ENCODE measurements at regions not wholly inside any gene's neighbourhood (a gene's known extent, or its start where the extent isn't known, plus 50 kb on each side); places are given as distances from the start of the nearest gene placed in this dataset.
"Not testable (repeated sequence)": the region's sequence is repeated elsewhere in the genome, so short reads cannot be mapped to it uniquely, and the experiment has no call there.

GRCh38 chr2:72031346-72032110 is 116.1 kb downstream of the CYP26B1 start:
- no peak for DNase-seq

- no peak for DNase-seq
These were observed 118.7 kb downstream of the CYP26B1 start for GRCh38 chr2:72028996-72029395.

DNA sequence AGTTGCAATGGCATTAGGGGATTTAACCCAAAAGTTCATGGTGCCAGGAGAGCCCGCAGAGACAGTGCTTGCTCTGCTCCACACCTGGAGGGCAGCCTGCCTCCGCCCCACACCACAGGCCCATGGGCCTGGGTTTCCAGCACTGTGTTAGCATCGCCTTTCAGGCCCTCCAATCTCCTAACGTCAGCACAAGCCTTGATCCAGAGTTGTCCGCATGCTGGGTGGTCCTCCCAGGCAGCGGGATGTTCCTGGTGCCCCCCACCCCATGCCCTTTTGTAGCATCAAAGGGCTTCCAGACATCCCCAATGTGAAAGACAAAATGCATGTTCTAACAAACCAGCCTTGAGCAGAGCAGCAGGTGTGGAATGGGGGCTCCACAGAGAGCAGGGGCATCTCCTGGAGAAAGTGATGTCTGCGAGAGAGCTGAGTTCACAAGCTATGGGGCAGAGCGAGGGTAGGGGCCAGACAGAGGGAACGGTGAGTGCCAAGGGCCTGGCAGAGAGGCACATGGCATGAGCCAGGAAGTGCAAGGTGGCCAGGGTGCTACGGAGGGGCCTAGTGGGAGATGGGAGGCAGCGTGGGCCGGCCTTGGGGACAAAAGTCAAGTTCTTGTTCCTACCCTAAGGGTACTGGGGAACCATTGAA is 119.2 kb downstream of the CYP26B1 start:
- DNase-seq = no peak

DNA sequence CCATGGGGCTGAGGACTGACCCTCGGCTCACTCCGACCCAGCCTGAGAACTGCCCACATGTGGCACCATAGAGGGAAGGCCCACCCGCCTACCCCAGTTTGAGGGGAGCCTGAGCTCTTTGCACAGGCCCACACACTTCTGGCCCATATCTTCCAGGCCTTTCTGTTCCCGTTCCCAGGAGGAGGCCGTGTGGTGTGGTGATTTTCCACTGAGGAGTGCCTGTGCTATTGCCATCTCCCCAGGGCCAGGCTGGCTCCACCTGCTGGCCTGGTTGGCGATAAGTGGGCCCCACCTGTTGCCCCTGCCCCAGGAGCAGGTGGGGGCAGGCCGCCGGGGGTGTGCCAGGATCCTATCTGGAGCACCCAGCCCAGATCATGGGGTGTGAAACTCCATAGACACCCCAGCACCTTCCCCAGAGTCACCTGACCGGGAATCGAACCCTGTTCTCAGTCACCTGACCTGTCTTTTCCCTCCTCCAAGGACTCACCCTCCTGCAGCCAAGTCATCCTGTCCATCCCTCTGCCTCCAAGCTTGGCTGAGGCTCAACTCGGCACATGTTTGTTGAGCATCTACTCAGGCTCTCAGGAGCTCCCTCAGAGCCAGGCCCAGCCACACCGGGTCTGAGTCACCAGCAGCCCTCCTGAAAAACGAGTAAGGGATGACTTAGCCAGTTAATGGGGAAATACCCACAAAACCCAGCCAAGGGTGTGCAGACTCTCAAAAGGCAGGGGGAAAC is 120.1 kb downstream of the CYP26B1 start:
- no peak for DNase-seq

GRCh38 chr2:72026819-72027425 is 120.7 kb downstream of the CYP26B1 start:
- DNase-seq = no peak

DNA sequence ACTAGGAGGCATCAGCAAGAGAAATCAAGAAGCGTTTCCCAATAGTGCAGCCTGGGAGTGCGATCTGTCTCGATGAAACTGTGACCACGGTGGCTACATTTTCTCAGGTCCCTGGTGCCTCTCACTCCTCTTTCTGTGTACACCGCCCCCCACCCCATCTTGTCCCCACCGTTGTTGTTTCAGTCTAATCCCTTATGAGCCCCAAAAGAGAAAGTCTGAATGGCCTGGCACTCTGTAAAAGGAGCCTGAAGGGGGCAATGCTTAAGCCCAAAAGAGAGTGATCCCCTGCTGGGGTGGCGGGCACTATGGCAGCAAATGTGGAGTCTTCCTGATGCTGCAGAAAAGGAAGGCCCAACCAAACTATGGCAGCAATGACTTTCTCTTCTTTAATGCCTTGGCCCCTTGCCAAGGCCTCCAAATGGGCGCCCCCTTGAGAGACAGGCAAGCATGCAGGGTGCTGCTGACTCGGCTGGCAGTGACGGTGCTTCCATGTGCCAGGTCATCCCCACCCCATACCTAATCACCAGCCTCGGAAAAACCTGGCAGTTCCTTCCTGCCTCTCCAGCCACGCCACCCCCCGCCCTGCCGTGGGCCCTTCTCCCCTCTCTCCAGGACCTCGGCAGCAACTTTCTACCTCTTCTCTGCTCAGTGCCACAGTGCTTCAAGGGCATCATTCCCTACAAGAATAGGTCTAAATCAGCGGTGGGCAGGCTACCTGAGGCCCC is 123.0 kb downstream of the CYP26B1 start:
- DNase-seq = no peak

DNA sequence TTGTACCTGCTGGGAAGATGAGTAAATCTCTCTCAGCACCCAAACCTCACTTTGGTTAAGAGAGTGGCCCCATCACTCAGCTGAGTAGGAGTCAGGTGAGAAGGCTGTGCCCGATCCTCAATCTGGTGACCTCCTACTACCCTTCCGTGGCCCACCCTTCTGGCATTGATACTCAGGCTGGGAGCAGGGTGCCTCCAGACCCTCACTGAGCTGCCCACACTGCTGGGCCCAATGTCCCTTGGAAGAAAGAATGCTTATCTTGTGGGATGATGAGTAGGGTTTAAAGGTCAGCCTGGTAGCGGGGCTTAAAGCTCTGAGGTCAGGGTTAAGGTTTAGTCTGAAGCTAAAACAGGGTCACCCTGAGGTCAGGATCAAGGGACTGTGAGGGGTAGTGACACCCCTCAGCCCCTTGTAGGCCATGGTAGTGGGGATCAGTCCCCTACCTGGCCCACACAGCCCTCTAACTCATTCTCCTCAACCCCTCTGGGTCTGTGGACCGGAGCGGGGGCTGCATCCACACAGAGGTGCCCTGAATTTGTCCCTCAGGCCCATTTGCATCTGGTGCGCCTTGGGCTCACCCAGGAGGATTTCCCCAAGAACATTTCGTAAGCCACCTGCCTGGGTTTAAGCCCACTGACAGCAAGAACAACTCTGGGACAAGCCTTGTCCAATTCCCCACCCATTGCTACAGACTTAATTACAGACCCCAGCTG is 123.8 kb downstream of the CYP26B1 start:
- no peak for DNase-seq

DNA sequence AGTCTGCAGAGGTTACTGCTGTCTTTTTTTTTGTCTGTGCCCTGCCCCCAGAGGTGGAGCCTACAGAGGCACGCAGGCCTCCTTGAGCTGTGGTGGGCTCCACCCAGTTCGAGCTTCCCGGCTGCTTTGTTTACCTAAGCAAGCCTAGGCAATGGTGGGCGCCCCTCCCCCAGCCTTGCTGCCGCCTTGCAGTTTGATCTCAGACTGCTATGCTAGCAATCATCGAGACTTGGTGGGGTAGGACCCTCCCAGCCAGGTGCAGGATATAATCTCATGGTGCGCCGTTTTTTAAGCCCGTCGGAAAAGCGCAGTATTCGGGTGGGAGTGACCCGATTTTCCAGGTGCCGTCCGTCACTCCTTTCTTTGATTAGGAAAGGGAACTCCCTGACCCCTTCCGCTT is 126.3 kb downstream of the CYP26B1 start:
- DNase-seq = not testable (repeated sequence)

- DNase-seq = no peak
These were observed 132.4 kb downstream of the CYP26B1 start for GRCh38 chr2:72015266-72015665.

DNA sequence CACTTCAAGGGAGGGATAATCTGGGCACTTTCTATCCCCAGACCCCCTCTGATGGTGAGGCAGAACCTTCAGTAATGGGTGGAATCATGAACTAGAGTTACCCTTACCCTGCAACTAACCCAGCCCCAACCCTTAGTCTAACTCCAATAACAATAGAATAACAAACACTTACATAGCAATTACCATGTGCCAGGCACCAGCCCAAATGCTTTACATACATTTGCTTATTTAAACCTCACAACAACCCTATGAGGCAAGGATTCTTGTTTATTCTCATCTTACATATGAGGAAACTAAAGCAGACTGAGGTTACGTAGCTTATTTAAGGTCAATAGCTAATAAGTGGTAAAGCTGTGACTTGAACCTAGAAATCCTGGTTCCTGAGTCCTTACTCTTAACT is 132.8 kb downstream of the CYP26B1 start:
- no peak for DNase-seq

DNA sequence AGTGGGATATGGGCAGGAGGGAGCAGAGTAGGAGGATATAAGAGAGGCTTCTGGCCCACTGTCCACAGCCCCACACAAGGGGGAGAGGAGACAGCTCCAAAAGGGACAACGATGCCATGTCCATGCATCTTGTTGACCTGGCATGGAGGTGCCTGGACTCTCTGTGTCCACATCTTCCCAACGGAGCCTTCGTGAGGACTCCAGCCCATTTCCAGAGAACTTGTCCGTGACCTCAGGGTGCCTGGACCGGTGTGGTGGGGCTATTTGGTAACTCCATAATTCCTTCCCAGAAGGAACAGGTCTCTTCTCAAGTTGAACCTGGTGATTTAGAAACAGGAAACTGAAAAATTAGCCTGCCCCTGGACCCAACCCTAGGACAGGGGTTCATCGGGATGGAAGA is 133.9 kb downstream of the CYP26B1 start:
- no peak for DNase-seq

DNA sequence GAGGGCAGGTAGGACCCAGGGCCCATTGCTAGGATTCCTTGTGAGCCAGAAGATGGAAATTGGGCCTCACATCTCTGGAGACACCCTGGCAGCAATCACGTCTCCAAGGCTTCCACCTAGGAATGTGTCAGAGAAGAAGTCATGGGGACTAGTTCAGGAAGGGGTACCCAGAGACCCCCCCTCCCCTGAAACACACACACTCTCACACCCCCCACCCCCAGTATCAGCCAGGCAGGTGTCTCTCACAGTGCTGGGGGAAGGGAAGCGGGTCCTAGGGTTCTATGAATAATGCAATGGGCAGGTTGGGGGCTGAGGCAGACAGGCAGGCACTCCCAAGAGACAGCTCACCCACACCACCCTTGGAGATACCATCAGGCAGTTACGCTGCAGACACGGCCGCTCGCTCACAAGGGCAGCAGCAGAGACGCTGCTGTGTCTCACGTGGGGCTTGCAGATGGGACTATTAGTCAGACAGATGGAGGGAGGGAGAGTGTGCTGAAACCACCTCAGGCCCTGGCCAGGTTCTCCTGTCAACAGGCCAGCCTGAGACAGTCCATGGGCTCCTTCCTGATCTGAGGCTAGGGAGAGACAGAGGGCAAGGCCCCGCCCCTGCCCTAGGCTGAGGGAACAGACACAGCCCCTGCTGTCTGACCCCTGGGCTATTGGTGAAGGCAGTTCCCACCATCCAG is 134.6 kb downstream of the CYP26B1 start:
- no peak for DNase-seq

GRCh38 chr2:72011791-72012190 is 135.9 kb downstream of the CYP26B1 start:
- DNase-seq = no peak

DNA sequence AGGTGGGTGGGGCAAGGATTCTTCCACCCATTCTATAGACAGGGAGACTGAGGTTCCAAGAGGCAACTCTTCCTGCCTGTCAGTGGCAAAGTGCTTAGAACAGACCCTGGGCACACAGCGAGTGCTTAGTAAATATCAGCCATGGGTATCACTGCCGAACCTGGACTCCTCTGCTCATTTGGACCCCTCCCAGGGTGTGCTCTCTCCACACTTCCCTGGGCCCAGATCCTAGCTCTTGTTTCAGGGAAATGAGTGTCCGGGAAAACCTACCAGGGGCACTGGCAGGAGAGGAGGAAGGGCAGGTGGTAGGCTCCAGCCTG is 136.3 kb downstream of the CYP26B1 start:
- no peak for DNase-seq

DNA sequence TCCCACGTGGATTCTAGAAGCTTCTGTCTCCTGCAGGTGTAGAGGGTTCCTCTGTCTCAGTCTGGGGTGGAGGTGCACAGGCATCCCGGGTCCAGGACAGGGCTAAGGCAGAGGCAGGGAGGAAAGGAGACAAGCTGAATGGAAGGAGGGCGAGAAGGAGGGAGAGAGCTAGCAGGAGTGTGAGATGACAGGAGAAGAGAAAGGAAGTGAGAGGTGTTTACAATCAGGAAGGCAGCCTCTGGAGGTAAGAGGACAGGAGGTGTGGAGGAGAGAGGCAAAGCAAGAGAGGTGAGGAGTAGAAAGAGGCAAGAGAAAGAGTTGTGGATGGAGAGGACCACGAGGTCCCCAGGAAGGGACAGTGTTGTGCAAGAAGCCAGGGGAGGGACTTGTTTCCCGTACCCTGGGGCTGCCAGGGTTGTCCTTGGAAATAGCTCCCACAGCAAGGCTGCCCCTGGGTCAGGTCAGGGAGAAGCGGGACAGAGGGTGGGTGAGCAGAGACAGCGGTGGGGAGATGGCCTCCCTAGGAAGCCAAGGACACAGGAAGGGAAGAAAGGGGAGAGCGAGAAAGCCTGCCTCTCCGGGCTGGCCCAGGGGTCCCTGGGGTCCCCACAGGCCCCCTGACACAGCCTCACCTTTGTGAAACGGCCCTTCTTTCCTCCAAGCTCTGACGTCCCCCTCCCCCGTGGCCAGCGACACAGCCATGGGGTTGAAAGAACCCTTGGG is 136.9 kb downstream of the CYP26B1 start:
- no peak for DNase-seq

DNA sequence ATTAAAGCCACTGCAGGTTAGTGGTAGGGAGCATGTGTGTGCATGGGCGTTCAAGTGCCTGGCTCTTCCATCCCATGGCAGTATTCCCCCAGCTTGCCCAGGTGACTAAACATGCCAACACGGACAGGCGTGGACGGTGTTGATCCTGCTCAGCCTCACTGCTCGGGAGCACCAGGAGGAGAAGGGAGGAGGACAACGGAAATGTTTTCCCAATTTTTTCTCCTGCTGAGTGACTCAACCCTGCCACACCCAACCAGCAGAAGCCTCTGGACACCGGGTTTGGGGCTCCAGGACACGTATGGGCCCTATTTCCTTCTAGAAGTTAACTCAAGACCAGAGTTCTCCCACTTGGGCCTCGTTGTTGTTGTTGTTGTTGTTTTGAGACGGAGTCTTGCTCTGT is 139.1 kb downstream of the CYP26B1 start:
- no peak for DNase-seq

DNA sequence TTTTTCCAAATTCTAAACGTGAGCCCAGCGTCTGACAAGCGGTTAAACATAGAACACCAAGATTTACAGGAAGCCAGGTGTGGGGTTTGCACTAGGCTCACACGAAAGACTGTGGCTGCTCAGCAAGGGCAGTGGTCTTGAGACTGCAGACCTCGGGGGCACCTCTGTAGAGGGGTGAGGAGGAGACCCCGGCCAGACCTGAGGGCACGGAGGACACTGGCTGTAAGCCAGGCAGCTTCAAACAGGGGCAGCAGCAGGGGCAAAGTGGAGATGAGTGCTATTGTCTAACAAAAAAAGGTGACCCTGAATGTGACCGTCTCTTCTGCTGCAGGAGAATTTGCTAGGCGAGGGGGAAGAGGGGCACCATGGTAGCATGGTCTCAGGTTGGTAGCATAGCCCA is 140.3 kb downstream of the CYP26B1 start:
- no peak for DNase-seq

GRCh38 chr2:72006188-72006736 is 141.4 kb downstream of the CYP26B1 start:
- DNase-seq = no peak

DNA sequence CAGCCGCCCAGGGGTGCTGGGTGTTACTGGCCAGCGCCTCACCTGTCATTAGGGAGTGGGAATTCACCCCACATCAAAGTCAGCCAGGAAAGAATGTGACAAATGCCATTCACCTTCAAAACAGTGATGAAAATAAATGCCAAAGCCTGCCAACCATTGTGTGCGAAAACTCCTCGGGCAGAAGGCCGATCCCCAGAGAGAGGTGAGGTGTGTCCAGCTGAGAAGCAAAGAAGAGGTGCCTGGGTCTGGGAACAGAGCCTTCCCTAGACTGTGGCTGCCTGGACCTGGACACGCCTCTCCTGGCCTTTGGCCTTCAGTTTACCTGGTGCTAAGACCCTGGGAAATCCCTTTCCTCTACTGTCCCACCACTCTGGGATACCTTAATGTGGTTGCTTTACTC is 142.7 kb downstream of the CYP26B1 start:
- no peak for DNase-seq

DNA sequence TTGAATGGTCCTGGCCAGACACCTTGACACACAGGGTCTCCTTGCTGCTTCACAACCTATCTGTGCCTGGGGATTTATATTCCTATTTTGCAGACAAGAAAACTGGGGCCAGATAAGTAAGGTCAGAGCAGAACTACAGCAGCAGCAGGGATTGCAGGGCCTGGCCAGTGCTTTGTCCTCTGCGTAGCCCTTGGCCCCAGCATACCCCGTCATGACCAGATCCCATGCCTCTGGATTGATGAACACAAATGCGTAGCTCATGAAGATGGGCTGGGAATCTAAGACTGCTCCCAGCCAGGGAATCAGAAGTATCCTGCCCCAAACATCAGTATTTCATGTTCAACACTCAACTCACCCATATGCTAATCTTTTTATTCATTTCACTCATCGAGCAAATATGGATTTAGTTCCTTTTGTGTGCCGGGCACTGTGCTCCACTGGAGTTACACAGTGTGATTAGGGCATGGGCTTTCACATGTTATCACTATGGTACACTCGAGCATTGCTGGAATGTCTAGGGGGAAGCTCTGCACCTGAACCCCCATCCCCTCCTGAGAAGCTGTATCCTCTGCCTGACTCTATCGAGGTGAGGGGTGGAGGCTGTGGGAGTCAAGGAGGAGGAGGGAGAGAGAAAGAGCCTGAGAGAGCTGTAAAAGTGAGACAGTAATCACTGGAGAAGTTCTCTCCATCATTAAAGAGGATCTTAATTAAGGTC is 143.3 kb downstream of the CYP26B1 start:
- no peak for DNase-seq
